PC-3 (cell line): ENCODE measurements at regions not wholly inside any gene's neighbourhood (a gene's known extent, or its start where the extent isn't known, plus 50 kb on each side); places are given as distances from the start of the nearest gene placed in this dataset.

Experiments
- CTCF ChIP-seq: fragments of 300-600 bp; sonication (generic); conservative IDR thresholded peaks from 2 replicates; pipeline ENCODE4 v1.5.1; 2017; ENCODE audit warnings: antibody characterized with exemption, low read depth, mild to moderate bottlenecking, low read length
- EZH2 ChIP-seq: fragments of 300-600 bp; sonication (generic); IDR thresholded peaks from one replicate; pipeline ENCODE4 v1.6.1; 2017; ENCODE audit warnings: antibody characterized with exemption, mild to moderate bottlenecking, low read length; ENCODE audit not compliant: unreplicated experiment

DNA sequence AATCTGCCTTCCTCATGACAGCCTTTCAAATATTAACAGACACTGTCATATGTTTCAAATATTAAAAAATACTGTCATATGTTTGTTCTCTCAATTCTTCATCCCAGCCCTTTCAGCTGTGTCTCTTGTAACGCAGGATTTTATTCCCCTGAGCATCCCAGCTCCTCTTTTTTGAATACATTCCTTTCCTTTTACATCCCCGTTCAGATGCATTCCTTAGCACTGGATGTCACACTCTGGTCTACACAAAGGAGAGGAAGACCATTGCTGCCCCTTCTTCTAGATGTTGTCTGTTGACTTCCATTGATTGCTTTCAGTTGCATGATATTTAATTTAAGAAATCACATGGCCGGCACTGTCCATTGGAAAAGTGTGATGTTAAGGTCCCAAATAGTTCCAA is 117.4 kb upstream of the PAXBP1 start:
- TF ChIP-seq EZH2 (no peak), CTCF (no peak)
